Hindlimb muscle (tissue), 1 donor: ENCODE measurements at regions not wholly inside any gene's neighbourhood (a gene's known extent, or its start where the extent isn't known, plus 50 kb on each side); places are given as distances from the start of the nearest gene placed in this dataset.
"Not testable (repeated sequence)": the region's sequence is repeated elsewhere in the genome, so short reads cannot be mapped to it uniquely, and the experiment has no call there.

ENCODE experiments used
- DNase-seq: peaks from one replicate; pipeline ENCODE4 v3.0.0-alpha.2; 2013

GRCh38 chr2:136715146-136715545 lies 50.2 kb upstream of the THSD7B start:
- DNase-seq: no peak

DNA sequence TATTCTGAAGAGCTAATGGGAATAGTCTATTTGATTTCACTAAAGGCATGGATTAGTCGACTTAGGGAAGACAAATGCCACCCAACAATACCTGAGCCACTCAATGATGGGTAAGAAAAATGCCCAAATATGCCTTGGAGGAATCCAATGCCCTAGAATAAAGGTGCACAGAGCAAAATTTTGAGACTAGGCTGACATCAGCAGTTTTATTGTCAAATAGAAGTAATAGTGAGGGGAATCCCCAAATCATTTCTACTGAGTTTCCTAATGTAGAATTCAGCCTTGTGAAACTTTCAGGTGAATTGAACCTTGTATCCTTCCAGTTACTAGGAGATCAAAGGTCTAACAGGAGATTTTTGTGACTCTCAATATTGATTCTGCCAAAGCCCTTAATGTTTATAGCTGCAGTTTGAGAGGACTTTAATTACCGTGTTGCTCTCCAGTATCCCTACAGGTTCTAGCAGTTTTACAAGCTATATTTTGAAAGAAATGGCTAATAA lies 50.8 kb upstream of the THSD7B start:
- DNase-seq: no peak

DNA sequence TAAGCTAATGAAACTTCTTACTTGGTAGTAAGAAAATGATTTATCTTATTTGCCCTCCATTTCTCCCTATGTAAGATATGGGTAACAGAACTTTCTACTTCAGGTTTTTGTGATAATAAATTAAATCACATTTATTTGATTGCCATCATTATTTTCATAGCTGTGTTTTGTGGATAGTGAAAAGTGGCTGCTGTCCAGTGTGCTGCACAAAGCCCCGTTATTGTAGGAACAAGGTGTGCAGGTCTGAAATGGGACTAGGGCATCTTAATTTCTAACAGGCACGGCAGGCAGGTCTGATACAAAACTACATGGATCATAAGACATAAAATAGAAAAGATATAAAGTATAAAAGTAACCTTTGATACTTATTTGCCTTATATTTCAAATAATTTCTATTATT lies 51.6 kb upstream of the THSD7B start:
- DNase-seq: no peak

DNA sequence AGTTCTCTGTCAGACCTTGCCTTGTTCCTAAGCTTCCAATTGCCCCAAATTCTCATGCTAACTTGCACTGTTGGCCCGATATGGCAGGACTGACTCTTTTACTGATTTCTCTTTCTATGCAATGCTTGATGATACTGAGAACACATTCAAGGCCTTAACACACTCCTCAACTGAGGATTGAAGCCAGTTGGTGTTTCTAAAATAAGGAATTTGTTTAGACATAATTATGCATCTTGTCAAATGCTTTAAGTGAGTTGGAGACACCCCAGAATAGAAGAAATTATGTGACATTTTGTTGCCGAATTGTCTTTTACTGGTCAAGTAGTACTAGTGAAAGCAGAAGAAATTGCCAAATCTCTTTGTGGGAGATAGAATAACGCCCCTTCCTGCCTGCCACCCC lies 60.0 kb upstream of the THSD7B start:
- no peak for DNase-seq

- DNase-seq: no peak
Observed at GRCh38 chr2:136703214-136703613, 62.1 kb upstream of the THSD7B start.

- DNase-seq: no peak
Observed at GRCh38 chr2:136696438-136696837, 68.9 kb upstream of the THSD7B start.

DNA sequence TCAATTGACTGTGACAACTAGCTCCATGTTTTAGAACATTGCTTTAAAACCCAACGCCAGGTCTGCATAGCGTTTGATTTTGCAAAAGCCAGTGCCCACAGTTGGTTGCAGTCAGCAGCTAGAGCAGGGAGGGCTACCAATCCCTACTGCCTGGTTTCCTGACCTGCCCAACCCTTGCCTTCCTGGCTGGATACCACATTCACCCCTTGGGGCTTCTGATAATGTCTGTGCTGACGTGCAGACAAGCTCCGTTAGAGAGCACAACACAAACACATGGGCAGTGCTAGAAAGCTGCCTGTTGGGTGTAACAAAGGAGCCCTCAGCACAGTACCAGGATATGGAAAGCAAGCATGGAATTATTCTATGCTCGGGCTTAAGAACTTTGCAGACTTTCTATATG lies 71.4 kb upstream of the THSD7B start:
- DNase-seq: no peak

GRCh38 chr2:136680079-136680478 lies 85.3 kb upstream of the THSD7B start:
- not testable (repeated sequence) for DNase-seq

GRCh38 chr2:136665736-136666135 lies 99.6 kb upstream of the THSD7B start:
- no peak for DNase-seq

DNA sequence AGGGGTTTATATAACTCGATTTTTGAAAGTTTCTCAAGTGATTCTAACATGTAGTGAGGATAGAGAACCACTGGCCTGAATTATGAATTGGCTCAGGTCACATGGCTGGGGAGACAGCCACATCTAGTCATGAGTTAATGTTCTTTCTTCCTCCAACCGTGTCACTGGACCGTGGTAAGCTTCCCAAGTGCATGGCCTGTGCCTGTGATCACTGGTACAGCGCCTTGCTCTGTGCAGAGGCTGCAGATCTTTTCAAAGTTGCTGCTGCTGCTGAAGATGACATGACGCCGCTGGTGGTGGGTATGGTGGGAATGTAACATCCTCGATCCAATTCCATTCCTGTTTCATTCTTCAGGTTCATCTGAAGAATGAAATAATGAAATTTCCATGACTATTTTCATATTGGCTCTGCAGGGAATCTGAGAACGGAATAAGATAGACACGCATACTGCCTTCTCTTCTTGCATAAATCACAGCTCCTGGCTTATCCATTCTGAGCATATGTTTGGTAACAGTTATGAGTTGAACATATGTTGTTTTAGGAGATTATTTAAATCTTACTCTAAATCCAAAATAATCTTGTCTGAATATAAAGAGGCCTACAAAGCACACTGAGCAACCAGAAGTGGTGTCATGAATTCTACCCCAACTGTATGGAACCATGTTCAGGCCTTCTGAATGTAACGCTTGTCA lies 100.5 kb upstream of the THSD7B start:
- no peak for DNase-seq

GRCh38 chr2:136658201-136658600 lies 107.1 kb upstream of the THSD7B start:
- DNase-seq: no peak

DNA sequence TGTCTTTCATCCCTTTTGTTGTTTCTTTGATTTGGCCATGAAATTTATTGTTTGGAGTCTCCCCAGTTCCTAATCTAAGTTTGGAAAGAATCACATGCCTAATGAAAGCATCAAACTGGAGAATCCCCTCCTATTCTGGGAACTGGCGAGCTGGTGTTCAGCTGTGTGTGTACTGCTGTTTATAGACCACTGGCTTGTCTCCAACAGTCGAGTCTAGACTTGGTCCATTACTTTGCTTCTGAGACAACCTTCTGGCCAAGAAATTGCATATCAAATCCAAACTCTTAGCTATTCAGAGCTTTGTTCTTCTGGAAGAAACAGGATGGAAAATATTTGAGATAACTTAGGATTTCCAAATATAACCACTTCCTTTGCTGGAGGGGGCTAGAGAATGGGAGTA lies 111.5 kb upstream of the THSD7B start:
- DNase-seq: peak; percentile 34

DNA sequence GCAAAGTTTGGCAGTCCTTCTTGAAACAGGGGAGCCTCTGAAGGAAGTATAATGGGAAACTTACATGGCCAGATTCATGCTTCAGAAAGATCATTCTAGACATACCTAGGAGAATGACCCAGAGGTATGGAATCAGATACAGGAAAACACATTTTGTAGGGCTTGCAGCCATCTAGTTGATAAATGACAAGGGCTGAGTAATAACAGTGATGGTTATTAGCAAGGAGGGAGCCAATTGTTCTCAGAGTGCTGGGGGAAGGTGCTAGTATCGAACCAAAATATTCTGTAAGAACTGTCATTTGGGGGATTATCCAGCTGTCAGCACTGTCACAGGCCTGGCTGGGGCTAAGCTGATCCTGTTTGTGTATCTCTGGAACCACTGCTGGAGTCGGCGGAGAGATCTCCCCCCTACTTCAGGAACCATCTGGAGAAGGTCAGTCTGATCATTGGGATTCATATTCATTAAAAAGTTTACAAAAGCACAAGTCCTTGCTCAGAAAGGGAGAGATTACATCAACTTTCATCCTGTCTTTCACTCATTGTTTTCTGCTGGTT lies 113.8 kb upstream of the THSD7B start:
- DNase-seq: peak; percentile 14

DNA sequence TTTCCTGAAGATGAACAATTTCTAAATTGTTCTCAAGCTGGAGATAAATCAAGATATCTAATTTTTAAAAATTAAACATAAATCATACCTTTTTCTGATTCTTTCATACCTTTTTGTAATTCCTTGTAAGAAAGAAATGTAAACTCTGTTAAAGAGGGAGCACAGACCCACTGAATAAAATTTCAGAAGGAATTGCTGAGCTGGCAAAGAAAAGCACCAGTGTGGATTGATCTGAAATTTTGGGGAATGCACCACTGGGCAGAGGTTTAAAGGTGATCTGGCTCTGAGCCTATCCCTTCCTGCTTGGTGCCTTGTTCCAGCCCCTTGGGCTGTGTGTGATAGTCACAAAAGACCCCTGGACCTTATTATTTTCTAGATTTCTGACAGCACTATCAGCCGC lies 118.3 kb upstream of the THSD7B start:
- DNase-seq: no peak

DNA sequence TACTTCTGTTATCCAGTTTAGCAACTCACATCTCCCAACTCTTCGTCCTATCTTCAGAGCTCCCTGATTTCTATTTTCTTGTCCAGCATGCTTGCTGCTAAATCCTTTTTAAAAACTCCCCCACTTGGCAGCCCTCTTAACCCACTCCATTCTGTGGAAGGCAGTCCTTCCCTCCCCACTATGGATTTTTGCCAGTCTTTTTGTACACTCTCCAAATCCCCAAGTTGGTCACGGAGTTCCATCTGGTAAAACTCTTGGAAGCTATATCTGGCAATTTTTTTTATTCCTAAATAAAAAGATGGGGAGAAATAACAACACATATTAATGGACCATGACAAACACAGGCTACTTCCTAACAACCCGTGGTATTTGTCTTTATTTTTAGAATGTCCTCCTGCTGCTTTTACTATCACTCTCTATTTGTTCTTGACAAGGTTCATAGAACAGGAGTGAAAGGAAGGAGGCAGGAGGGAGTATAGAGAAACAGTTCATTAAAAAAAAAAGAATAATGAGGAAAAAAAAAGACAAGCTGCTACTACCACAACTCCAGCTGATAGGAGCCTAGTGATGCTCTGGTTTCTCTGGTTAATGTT lies 120.0 kb upstream of the THSD7B start:
- no peak for DNase-seq

- no peak for DNase-seq
Observed at GRCh38 chr2:136639651-136640050, 125.7 kb upstream of the THSD7B start.

GRCh38 chr2:136638193-136638592 lies 127.2 kb upstream of the THSD7B start:
- DNase-seq: no peak

- no peak for DNase-seq
Observed at GRCh38 chr2:136637402-136637801, 127.9 kb upstream of the THSD7B start.

GRCh38 chr2:136628490-136628889 lies 136.9 kb upstream of the THSD7B start:
- no peak for DNase-seq

DNA sequence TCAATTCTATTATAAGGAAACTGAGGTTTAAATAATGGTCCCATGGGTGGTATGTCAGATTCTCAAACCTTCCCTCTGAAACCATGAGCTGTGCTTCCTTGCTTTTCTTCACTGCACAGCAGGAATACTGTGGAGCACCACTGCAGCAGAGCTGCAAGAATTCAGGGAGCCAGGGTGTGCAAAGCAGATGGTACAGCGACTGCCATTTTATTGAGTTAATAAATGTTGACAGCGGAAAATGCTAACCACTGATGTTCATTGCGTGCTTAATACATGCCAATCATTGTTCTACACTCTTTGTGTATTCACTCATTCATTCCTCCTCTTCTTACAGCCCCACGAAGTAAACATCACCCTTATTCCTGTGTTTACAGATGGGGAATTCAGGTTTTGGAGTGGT lies 152.2 kb upstream of the THSD7B start:
- DNase-seq: no peak

- no peak for DNase-seq
Observed at GRCh38 chr2:136612079-136612478, 153.3 kb upstream of the THSD7B start.

DNA sequence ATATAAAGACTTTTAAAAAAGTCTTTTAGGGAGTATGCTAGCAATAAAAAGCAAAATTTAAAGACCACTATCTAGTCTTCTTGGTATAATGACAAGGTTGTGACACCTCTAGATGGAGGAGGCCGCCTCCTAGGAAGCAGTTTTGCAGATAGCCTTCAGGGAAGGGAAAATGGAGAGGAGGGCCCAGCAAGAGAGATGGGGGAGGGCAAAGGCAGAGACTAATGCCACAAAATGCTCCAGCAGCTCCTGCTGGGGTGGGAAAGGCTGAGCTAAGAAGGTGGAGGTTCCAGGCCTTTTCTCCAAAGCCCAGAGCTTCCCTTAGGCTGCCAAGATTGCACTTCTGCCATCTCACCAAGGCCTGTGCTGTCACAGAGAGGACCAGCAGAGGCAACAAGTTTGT lies 153.9 kb upstream of the THSD7B start:
- no peak for DNase-seq

- DNase-seq: peak; percentile 38
Observed at GRCh38 chr2:136582628-136583205, 182.6 kb upstream of the THSD7B start.

- DNase-seq: peak; percentile 8
Observed at GRCh38 chr2:136572335-136572734, 193.0 kb upstream of the THSD7B start.
